ENCODE measurements at regions not wholly inside any gene's neighbourhood (a gene's known extent, or its start where the extent isn't known, plus 50 kb on each side); places are given as distances from the start of the nearest gene placed in this dataset.

DNA sequence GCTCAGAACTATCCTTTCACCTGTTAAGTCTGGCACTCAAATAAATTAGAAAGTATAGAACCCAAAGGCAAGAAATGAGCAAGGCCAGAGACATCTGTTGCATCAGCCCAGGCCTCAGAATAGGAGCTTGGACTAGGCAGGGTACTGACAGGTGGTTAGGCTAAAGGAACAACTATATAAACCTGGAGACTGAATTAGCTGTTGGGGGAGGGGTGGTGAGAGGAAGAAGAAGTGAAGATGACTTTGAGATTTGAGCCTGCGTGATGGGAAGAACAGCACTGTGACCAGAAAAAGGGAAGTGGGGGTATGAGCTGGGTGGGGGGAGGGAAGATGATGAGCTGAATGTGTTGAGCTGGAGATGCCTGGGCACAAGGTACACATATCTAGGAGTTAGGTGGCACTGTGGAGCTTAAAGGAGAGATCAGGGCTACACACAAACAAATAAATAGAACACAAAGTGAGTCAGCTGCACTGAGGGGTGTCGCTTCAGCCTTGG lies 244.7 kb downstream of the PTEN start:
- DNase-seq (ENCODE audit: low spot score) = no peak
- FAIRE-seq = no peak

DNA sequence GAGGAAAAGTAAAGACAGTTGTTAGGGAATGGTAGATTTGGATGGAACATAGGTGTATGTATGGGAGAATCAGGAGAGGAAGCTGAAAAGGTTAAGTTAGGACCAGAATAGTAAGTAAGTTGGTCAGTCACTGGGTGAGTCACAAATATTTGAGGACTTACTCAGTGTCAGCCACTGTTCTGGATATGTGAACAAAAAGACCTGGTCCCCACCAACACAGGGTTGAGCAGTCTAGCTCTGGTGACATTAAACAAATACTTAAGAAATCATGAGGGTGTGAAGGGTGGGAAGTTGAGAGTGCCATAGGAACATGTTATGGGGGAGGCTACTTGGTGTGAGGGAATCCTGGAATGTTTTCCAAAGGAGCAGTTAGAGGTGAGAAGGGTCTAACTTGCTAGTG lies 246.9 kb downstream of the PTEN start:
- FAIRE-seq = no peak
- DNase-seq (ENCODE audit: low spot score) = peak; percentile 66

DNA sequence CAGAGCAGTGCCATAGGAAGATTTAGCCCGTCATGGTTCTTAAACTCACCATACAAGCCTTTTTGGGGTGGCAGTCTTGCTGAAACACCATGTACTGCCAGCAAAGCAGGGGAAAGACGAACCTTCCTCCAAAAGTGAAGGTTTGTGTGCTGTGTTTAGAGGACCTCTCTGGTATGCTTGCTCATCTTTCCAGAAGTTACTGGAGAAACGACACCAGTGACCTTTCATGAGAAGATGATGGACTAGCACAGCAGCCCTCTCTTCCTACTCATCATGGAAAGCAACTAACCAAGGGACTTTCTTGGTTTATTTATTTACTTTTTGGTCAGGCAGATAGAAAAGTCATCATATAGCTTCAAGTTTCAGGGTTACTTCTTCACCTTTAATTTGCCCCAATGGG lies 247.4 kb downstream of the PTEN start:
- DNase-seq (ENCODE audit: low spot score) = no peak
- FAIRE-seq = no peak

DNA sequence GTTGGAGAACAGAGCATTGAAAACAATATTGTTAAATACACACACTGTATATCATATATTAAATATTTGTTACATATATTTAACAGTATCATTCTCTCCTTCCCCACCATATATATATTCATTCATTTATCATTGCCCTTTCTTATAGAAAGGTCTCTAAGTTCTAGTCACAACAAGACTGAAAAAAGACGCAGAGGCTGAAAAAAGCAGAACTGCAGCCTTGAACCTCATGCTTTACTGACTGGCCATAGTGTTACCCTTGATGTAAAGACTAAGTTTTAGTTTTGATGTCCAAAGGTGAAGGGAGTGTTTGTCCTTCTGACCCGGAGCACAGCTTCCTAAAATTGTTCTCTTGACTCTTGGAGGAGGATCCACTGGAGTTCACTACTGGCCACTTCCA lies 247.9 kb downstream of the PTEN start:
- FAIRE-seq = no peak
- DNase-seq (ENCODE audit: low spot score) = no peak

DNA sequence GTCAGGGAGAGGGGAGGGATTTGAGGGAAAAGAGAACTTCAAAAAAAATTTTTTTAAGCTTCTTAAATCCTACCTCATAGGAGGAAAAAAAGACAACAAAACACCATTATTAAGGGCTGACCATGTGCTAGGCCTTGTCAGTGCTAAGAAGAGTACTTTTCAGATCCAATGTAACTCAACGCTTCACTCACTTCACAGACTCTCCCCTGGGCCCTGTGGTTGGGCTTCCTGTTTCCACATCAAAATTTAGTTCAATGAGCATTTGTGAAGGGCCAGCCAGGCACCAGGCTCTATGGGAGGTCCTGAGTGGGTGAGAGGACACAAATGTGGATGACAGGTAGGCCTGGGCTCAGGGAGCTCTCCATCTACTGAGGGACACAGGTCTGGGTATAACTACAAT lies 249.8 kb downstream of the PTEN start:
- DNase-seq (ENCODE audit: low spot score) (no peak), FAIRE-seq (no peak)

GRCh38 chr10:88113657-88114272 lies 250.3 kb downstream of the PTEN start:
- DNase-seq (ENCODE audit: low spot score) (no peak), FAIRE-seq (no peak)

- DNase-seq (ENCODE audit: low spot score) = no peak
- FAIRE-seq = no peak
These were observed 250.9 kb downstream of the PTEN start for GRCh38 chr10:88114368-88114767.

DNA sequence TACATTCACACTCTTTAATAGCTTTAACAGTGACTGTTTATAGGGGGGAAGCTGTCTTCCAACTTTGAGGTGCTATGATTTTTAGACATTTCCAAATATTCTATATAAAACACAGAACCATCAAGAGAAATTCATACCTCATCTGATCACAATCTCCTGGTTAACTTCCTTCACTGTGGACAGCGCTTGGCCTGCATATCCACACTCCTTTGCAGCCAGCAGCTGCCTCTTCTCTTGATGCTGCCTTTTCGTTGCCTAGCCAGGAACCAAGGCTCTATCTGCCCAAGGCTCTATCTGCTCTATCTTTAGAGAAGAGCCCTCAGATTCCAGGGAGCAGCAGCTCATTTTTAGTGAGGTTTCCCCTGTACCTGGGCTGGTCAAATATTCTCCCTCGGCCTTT lies 252.0 kb downstream of the PTEN start:
- FAIRE-seq (no peak), DNase-seq (ENCODE audit: low spot score) (no peak)

DNA sequence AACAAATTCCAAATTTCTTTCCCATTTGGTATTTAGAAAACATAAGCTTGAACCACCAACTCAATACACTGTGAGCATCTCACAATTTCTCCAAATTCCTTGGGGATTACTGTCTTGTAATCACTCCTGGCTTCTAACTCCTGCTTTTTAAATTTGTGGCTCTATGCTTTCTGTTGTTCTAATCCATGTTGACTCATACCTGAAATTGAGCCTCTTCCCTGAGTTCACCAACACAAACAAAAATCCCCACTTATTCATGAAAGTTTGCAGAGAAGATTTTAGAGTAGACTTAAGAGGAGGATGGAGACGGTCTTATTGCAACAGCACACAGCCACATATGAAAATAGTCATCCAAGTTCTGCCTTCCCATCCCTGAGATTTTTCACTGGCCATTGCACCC lies 252.5 kb downstream of the PTEN start:
- FAIRE-seq = no peak
- DNase-seq (ENCODE audit: low spot score) = no peak

DNA sequence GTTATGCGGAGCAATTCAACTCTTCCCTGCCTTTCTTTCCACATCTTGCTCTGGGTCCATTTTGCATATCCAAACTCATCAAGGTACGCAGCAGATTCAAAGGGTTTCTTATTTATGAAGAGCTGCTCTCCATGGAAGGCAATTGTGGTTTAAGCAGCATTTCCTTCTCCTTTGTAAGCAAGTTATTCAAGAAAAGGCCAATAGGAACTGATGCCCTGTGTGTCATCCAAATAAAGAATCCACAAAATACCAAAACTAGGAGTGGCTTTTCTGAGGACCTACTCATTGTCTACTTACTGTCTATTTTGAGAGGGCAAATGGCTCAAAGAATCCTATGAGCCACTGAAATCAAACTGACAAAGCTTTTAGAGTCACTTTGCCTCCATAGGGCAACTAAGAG lies 253.1 kb downstream of the PTEN start:
- FAIRE-seq (no peak), DNase-seq (ENCODE audit: low spot score) (no peak)

DNA sequence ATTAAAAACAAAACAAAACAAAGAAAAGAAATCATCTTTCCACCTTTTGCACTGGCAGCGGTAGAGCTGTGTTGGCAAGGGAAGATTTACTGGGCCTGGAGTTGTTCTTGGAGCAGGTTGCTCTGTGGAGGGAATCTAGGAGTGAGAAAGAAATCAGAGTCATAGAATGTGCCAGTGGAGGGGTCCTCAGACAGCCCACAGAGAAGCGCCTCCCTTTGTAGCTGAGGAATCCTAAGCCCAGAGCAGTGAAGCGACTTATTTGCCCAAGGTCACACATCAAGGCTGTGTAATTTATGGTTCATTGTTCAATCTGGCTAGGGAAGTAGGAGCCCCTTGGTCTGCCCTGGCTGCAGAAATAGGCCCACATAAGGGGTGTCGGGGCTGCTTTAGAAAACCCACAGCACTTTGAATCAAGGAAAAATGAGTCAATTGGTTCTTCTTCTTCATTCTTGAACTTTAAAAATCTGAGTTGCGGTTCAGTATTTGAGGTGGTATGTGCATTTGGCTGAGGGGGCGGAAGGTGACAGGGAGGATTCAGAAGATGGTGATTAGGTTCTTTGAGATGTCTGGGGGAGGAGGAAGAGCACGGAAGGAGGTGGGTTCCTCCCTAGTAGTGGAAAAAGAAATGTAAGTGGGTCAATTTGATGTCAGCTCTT lies 253.7 kb downstream of the PTEN start:
- FAIRE-seq (no peak), DNase-seq (ENCODE audit: low spot score) (no peak)

- DNase-seq (ENCODE audit: low spot score) = no peak
These were observed 254.6 kb downstream of the PTEN start for GRCh38 chr10:88117869-88118632.

DNA sequence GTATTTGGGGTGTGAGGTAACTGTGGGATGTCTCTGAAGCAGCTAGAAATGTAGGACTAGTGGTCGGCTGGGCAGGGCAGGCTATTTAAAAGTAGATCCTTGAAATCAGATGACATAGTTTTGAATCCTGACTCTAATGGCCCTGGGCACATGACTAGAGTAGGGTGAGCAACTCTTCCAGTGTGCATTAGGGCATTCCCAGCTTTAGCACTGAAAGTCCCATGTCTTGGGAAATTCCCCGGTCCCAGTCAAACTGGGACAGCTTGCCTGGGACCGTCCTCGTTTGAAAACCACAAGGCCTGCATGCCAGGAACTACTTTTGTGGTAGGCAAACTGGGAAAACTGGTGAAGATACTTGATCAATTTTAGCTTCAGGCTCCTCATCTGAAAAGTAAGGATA lies 255.3 kb downstream of the PTEN start:
- FAIRE-seq (no peak), DNase-seq (ENCODE audit: low spot score) (no peak)

More at GRCh38 chr10:88117869-88118632, 254.6 kb downstream of the PTEN start:
- no peak for FAIRE-seq

DNA sequence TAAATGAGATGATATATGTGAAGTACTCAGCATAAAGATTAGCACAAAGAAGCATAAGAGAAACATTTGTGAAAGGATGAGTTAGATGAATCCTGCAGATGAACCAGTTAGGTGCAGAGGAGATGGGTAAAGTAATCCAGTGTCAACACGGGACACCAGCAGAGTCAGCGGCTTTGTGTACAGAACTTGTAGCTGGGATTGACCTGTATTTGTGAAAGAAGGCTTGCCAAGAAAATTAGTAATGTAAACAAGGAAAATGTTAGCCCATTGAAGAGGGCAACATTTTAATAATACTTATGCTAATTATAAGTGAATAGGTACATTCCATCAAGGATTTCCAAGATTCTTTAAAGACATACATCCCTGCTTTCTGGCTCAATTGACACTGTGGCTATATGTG lies 255.7 kb downstream of the PTEN start:
- no peak for FAIRE-seq
- DNase-seq (ENCODE audit: low spot score) = no peak

DNA sequence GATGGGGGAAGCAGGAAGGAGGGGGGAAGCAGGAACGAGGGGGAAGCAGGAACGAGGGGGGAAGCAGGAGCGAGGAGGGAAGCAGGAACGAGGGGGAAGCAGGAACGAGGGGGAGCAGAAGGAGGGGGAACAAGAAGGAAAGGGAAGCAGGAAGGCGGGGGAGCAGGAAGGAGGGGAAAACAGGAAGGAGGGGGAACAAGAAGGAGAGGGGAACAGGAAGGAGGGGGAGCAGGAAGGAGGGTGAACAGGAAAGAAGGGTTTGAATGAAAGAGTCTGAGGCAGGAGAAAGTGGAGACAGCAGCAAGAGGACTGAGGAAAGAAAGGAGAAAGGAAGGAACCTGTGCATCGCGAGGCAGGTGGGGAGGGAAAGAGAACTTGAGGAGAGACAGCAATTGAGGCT lies 256.6 kb downstream of the PTEN start:
- DNase-seq (ENCODE audit: low spot score) = no peak
- FAIRE-seq = no peak

DNA sequence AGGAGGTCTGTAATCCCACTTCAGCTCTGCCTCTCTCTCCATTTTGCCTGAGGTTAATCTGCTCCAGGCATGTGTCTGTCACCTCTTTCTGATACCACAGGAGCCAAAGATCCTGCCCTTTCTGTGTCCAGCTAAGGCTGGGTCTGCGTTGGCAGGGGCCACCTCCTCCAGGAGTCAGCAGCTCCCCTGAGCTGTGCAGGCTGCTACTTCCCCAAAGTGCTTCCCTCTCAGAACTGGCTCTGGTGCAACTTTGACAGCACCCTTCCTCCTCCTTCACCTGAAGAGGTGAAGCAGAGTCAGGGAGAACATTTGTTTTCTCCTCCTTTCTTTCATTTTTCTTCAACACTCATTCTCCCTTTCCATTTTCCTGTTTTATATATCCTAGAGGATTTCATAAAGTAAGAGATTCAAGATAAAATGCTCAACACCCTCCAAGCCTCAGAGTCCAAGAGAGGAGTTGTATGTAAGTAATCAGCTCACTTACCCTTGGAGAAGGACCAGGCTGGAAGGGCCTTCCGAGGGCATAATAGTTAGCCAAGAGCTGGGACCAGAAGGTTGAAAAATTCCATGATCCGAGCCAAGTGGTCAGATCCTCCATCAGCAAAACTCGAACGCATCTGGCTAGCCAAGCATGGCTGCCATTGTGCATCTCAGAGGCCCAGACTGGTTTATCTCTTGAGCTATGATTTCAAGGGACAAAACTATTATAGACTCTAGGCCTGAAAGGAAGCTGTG lies 257.3 kb downstream of the PTEN start:
- DNase-seq (ENCODE audit: low spot score) = no peak
- FAIRE-seq = no peak

DNA sequence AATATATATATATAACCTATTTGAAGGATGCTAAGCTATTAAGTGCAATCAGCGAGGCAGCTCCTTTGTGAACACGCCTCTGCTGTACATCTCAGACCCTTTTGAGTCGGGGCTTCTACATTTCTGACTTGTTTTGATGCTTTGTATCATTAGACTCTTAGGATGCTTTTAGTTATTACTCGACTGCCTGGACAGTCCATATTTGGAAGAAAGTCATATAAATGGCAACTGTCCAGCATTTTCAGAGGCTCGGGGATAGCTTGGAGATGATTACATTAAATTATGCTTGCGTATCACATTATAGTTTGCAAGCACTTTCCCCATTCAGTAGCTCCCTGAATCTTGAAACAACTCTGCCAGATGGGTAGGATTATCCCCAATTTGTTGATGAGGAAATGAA lies 257.9 kb downstream of the PTEN start:
- DNase-seq (ENCODE audit: low spot score) (no peak), FAIRE-seq (no peak)

- FAIRE-seq (no peak), DNase-seq (ENCODE audit: low spot score) (no peak)
These were observed 258.7 kb downstream of the PTEN start for GRCh38 chr10:88122145-88122544.

DNA sequence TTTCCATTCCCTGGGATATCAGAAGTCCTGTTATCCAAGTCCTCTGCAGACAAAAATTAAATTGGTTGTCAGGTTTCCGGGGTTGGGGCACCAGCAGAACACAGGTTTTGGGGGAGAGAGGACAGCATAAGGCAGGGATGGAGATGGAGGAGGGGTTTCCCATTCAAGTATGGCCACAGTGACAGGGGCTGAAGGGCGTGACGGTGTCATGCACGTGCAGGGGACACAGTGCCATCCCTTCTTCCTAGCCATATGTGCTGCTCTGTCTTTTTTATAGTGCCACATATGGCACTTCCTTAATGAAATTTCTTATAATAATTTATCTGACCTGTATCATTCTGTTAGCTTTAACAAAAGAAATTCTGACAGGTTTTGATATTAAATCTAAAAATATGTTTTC lies 259.2 kb downstream of the PTEN start:
- DNase-seq (ENCODE audit: low spot score) = no peak
- no peak for FAIRE-seq

- DNase-seq (ENCODE audit: low spot score) (no peak), FAIRE-seq (no peak)
These were observed 262.3 kb downstream of the PTEN start for GRCh38 chr10:88125766-88126165.

- no peak for FAIRE-seq
- no peak for DNase-seq (ENCODE audit: low spot score)
These were observed 263.3 kb downstream of the PTEN start for GRCh38 chr10:88126699-88127098.

GRCh38 chr10:88127269-88127668 lies 263.8 kb downstream of the PTEN start:
- FAIRE-seq (no peak), DNase-seq (ENCODE audit: low spot score) (no peak)

All from urothelium cell line (cell line).